Loucy (cell line): ENCODE measurements at regions not wholly inside any gene's neighbourhood (a gene's known extent, or its start where the extent isn't known, plus 50 kb on each side); places are given as distances from the start of the nearest gene placed in this dataset.

Experiments
- H2AFZ ChIP-seq: fragments of 200-600 bp; sonication (generic); 2 replicates; pipeline ENCODE4 v1.6.0; 2016; ENCODE audit warnings: antibody characterized with exemption, mild to moderate bottlenecking, low read length, moderate library complexity
- H3F3A ChIP-seq: fragments of 200-600 bp; 2 replicates; pipeline ENCODE4 v1.6.0; 2016; ENCODE audit warnings: antibody characterized with exemption, low read depth, mild to moderate bottlenecking
- H3K27me3 ChIP-seq: fragments of 200-600 bp; sonication (generic); 2 replicates; pipeline ENCODE4 v1.6.1; 2014; ENCODE audit warnings: low read length, mild to moderate bottlenecking; ENCODE audit not compliant: insufficient read depth, poor library complexity, severe bottlenecking
- H3K36me3 ChIP-seq: fragments of 200-600 bp; sonication (generic); 2 replicates; pipeline ENCODE4 v1.6.1; 2016; ENCODE audit warnings: low read length; ENCODE audit not compliant: insufficient read depth
- H3K4me1 ChIP-seq: fragments of 200-600 bp; sonication (generic); 2 replicates; pipeline ENCODE4 v1.5.1; 2014; ENCODE audit warnings: low read length, mild to moderate bottlenecking; ENCODE audit not compliant: insufficient read depth, poor library complexity, severe bottlenecking
- H3K4me2 ChIP-seq: fragments of 200-600 bp; sonication (generic); 2 replicates; pipeline ENCODE4 v1.6.0; 2014; ENCODE audit warnings: antibody characterized with exemption, low read length, low read depth, mild to moderate bottlenecking; ENCODE audit not compliant: poor library complexity, severe bottlenecking
- H3K4me3 ChIP-seq: fragments of 200-600 bp; sonication (generic); 2 replicates; pipeline ENCODE4 v1.5.1; 2014; ENCODE audit warnings: low read length, mild to moderate bottlenecking, mixed read lengths; ENCODE audit not compliant: poor library complexity, severe bottlenecking
- H3K79me2 ChIP-seq: fragments of 200-600 bp; sonication (generic); 2 replicates; pipeline ENCODE4 v1.6.1; 2014; ENCODE audit warnings: low read length; ENCODE audit not compliant: insufficient read depth
- H3K9ac ChIP-seq: fragments of 200-600 bp; sonication (generic); 2 replicates; pipeline ENCODE4 v1.6.0; 2014; ENCODE audit warnings: mild to moderate bottlenecking, low read depth, low read length, moderate library complexity; ENCODE audit not compliant: poor library complexity, severe bottlenecking
- H3K9me2 ChIP-seq: fragments of 200-600 bp; sonication (generic); replicated peaks from 2 replicates; pipeline ENCODE4 v1.6.1; 2016; ENCODE audit warnings: low read depth, low read length, mixed read lengths
- H3K9me3 ChIP-seq: fragments of 200-600 bp; sonication (generic); 2 replicates; pipeline ENCODE4 v1.6.1; 2014; ENCODE audit warnings: mild to moderate bottlenecking, antibody characterized with exemption, low read length, low read depth; ENCODE audit not compliant: insufficient read depth
- H4K20me1 ChIP-seq: fragments of 200-600 bp; sonication (generic); 2 replicates; pipeline ENCODE4 v1.6.0; 2014; ENCODE audit warnings: antibody characterized with exemption, low read length, mild to moderate bottlenecking; ENCODE audit not compliant: insufficient read depth, poor library complexity, severe bottlenecking
- EZH2phosphoT487 ChIP-seq: fragments of 200-600 bp; IDR thresholded peaks from 2 replicates; pipeline ENCODE4 v1.6.1; 2018; ENCODE audit warnings: antibody characterized with exemption, mild to moderate bottlenecking, moderate library complexity, borderline replicate concordance
- TF ChIP-seq, protein P1 (sequence below): fragments of 200-600 bp; sonication (generic); conservative IDR thresholded peaks from 2 replicates; pipeline ENCODE4 v1.5.1; 2014; ENCODE audit warnings: mild to moderate bottlenecking, antibody characterized with exemption, low read length

DNA sequence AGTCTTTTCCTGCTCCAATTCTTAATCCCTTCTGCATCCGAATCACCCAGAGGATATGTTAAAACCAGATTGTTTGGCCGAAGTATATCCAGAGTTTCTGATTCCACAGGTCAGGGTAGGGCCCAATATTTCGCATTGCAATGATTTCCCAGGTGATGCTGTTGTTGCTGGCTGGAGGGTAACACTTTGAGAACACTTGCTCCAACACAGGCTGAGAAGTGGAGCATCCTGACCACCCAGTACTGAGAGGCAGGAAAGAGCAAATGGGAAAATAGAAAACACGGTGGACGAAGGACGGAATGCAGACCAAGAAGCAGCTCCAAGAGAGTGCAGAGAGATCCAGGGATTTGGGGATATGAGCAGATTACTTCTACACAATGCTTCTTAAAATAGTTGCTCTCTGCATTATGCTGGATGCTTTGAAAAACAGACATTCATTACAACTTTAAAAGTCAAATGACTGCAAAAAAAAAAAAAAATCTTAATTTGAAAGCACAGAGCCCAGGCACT is 362.2 kb upstream of the SLC14A2 start:
- Histone ChIP-seq H3K4me3 (no peak overlapping the region), H3K27me3 (no peaks in the 10 kb centered on the region), H3K9me3 (no peaks in the 10 kb centered on the region), H3K9me2 (no peaks in the 10 kb centered on the region), H3F3A (no peaks in the 10 kb centered on the region), H3K79me2 (no peaks in the 10 kb centered on the region), H4K20me1 (no peaks in the 10 kb centered on the region), H3K9ac (no peak overlapping the region), H3K36me3 (no peaks in the 10 kb centered on the region), H3K4me1 (peaks cover 23% of the 10 kb centered on the region), H3K4me2 (no peak overlapping the region), H2AFZ (no peak overlapping the region)
- TF ChIP-seq EZH2phosphoT487: no peak
- TF ChIP-seq, protein P1, sequence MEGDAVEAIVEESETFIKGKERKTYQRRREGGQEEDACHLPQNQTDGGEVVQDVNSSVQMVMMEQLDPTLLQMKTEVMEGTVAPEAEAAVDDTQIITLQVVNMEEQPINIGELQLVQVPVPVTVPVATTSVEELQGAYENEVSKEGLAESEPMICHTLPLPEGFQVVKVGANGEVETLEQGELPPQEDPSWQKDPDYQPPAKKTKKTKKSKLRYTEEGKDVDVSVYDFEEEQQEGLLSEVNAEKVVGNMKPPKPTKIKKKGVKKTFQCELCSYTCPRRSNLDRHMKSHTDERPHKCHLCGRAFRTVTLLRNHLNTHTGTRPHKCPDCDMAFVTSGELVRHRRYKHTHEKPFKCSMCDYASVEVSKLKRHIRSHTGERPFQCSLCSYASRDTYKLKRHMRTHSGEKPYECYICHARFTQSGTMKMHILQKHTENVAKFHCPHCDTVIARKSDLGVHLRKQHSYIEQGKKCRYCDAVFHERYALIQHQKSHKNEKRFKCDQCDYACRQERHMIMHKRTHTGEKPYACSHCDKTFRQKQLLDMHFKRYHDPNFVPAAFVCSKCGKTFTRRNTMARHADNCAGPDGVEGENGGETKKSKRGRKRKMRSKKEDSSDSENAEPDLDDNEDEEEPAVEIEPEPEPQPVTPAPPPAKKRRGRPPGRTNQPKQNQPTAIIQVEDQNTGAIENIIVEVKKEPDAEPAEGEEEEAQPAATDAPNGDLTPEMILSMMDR: no peak

DNA sequence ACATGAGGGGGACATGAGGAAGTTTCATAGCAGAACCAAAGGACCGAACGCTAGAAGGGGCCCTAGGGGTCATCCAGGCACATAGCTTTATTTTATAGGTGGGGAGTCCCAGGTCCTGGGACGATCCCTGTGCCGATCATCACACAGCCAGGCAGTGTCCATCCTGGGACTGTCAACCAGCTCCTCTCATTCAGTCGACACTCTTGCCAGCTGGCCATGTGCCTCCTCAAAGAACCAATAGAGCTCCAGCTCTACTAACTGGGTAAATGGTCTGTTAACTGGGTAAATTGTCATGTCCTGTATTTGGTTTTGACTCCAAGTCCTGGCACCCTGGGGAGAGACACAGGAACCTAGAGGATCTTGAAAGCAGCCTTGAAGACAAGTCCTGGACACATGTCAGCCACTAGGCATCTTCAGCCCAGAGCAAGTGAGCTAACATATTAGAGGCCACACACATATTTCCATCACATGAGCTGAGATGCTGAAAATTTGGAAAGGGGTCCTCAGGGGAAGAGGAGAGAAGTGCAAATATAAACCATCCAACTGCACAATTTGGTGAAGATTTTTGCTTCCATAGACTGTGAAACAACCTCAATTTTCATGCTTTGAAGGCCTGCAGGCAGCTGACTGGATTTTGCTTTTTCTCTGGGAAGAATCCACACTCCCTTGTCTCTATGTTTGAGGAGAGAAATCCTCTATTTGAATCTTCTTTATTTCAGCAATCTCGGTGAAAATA is 361.1 kb upstream of the SLC14A2 start:
- Histone ChIP-seq H3K9ac (no peak overlapping the region), H3K36me3 (no peaks in the 10 kb centered on the region), H2AFZ (no peak overlapping the region), H3K4me3 (no peak overlapping the region), H3K27me3 (no peaks in the 10 kb centered on the region), H3K4me2 (no peak overlapping the region), H3K79me2 (no peaks in the 10 kb centered on the region), H4K20me1 (no peaks in the 10 kb centered on the region), H3K4me1 (peaks cover 13% of the 10 kb centered on the region), H3F3A (no peaks in the 10 kb centered on the region), H3K9me3 (no peaks in the 10 kb centered on the region), H3K9me2 (no peaks in the 10 kb centered on the region)
- no peak for TF ChIP-seq EZH2phosphoT487

DNA sequence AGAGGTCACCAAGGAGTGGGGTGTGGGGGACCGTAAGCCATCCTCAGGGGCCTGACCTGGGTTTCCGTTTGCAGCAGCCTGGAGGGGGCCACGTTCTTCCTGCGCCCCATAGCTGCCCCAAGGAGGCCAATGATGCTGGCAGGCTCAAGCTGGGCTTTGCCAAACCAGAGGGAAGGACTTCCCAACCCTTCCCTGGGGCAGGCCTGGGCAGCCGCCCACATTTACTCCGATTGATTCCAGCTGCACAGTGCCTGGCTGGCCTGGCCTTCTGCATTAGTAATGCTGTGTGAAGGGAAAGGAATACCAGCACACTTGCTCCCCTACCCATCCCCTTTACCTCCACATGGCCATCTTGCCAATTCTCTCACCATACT is 360.6 kb upstream of the SLC14A2 start:
- TF ChIP-seq EZH2phosphoT487: no peak
- TF ChIP-seq, protein P1: no peak
- no peaks in the 10 kb centered on the region for H4K20me1 ChIP-seq
- H3K36me3 ChIP-seq: no peaks in the 10 kb centered on the region
- H3K79me2 ChIP-seq: no peaks in the 10 kb centered on the region
- no peaks in the 10 kb centered on the region for H3F3A ChIP-seq
- no peaks in the 10 kb centered on the region for H3K9me3 ChIP-seq
- H3K4me3 ChIP-seq: no peak overlapping the region
- no peaks in the 10 kb centered on the region for H3K9me2 ChIP-seq
- H3K27me3 ChIP-seq: no peaks in the 10 kb centered on the region
- no peak overlapping the region for H2AFZ ChIP-seq
- peaks cover 8% of the 10 kb centered on the region for H3K4me1 ChIP-seq
- no peak overlapping the region for H3K4me2 ChIP-seq
- H3K9ac ChIP-seq: no peak overlapping the region
